ENCODE measurements at regions not wholly inside any gene's neighbourhood (a gene's known extent, or its start where the extent isn't known, plus 50 kb on each side); places are given as distances from the start of the nearest gene placed in this dataset.

GRCh38 chr2:204012072-204012653 is 75.6 kb downstream of the ICOS start:
- no peak for DNase-seq (ENCODE audit: low spot score)

- no peak for DNase-seq (ENCODE audit: low spot score)
Measured at GRCh38 chr2:204015118-204015843, 78.7 kb downstream of the ICOS start.

- no peak for DNase-seq (ENCODE audit: low spot score)
Measured at GRCh38 chr2:204018717-204019116, 82.2 kb downstream of the ICOS start.

GRCh38 chr2:204019572-204020501 is 83.3 kb downstream of the ICOS start:
- peak; percentile 79 for DNase-seq (ENCODE audit: low spot score)

GRCh38 chr2:204021290-204022081 is 84.9 kb downstream of the ICOS start:
- no peak for DNase-seq (ENCODE audit: low spot score)

GRCh38 chr2:204022550-204022949 is 86.0 kb downstream of the ICOS start:
- DNase-seq (ENCODE audit: low spot score): no peak

GRCh38 chr2:204023088-204023487 is 86.5 kb downstream of the ICOS start:
- DNase-seq (ENCODE audit: low spot score): no peak

- peak; percentile 50 for DNase-seq (ENCODE audit: low spot score)
Measured at GRCh38 chr2:204024503-204024902, 87.9 kb downstream of the ICOS start.

GRCh38 chr2:204024906-204025475 is 88.4 kb downstream of the ICOS start:
- no peak for DNase-seq (ENCODE audit: low spot score)

GRCh38 chr2:204026294-204026693 is 89.7 kb downstream of the ICOS start:
- no peak for DNase-seq (ENCODE audit: low spot score)

GRCh38 chr2:204027091-204027490 is 90.5 kb downstream of the ICOS start:
- no peak for DNase-seq (ENCODE audit: low spot score)

- DNase-seq (ENCODE audit: low spot score): no peak
Measured at GRCh38 chr2:204030322-204030721, 93.8 kb downstream of the ICOS start.

GRCh38 chr2:204031056-204031455 is 94.5 kb downstream of the ICOS start:
- DNase-seq (ENCODE audit: low spot score): peak; percentile 70

- DNase-seq (ENCODE audit: low spot score): no peak
Measured at GRCh38 chr2:204032301-204032700, 95.7 kb downstream of the ICOS start.

- DNase-seq (ENCODE audit: low spot score): no peak
Measured at GRCh38 chr2:204033611-204034495, 97.3 kb downstream of the ICOS start.

- no peak for DNase-seq (ENCODE audit: low spot score)
Measured at GRCh38 chr2:204036706-204037105, 100.1 kb downstream of the ICOS start.

GRCh38 chr2:204037286-204037685 is 100.7 kb downstream of the ICOS start:
- no peak for DNase-seq (ENCODE audit: low spot score)

- DNase-seq (ENCODE audit: low spot score): no peak
Measured at GRCh38 chr2:204039298-204039838, 102.8 kb downstream of the ICOS start.

GRCh38 chr2:204040016-204040415 is 103.5 kb downstream of the ICOS start:
- DNase-seq (ENCODE audit: low spot score): no peak

- no peak for DNase-seq (ENCODE audit: low spot score)
Measured at GRCh38 chr2:204042401-204042800, 105.8 kb downstream of the ICOS start.
